ENCODE measurements at regions not wholly inside any gene's neighbourhood (a gene's known extent, or its start where the extent isn't known, plus 50 kb on each side); places are given as distances from the start of the nearest gene placed in this dataset.

DNA sequence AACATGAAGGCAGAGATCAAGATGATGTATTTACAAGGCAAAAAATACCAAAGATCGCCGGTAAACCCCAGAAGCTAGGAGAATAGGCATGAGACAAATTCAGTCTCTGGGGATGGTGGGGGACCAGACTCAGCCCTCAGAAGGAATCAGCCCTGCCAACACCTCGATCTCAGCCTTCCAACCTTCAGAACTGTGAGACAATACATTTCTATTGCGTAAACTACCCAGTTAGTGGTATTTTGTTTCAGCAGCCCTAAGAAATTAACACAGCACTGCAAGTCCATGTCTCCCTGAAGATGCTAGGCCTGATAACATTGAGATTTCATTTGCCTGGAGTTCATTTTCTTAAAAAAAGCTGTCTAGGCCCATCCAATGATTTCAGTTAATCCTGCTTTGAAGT lies 622.5 kb downstream of the PTPRC start:
- Histone ChIP-seq H3K4me2 (ENCODE audit: low read length) (no peak overlapping the region), H3K9me2 (ENCODE audit: insufficient read depth, low read length) (no peaks in the 10 kb centered on the region), H3K36me3 (ENCODE audit: insufficient read depth, low read length) (no peaks in the 10 kb centered on the region), H3K9me3 (ENCODE audit: low read length) (no peaks in the 10 kb centered on the region), H2AFZ (ENCODE audit: low read depth, low read length) (no peak overlapping the region), H4K20me1 (ENCODE audit: insufficient read depth) (no peaks in the 10 kb centered on the region), H3K79me2 (replicated peaks; ENCODE audit: insufficient read depth, low read length) (no peaks in the 10 kb centered on the region), H3F3A (ENCODE audit: insufficient read depth, low read length, poor library complexity, severe bottlenecking) (no peaks in the 10 kb centered on the region), H3K9ac (ENCODE audit: low read length) (no peak overlapping the region), H3K27ac (ENCODE audit: low read length) (no peak overlapping the region), H3K27me3 (ENCODE audit: insufficient read depth, low read depth, low read length) (no peaks in the 10 kb centered on the region), H3K4me3 (ENCODE audit: low read length) (no peak overlapping the region)
- no peak for TF ChIP-seq EP300 (conservative IDR thresholded peaks at IDR 0.05; ENCODE audit: poor library complexity, severe bottlenecking)
- TF ChIP-seq, protein P1, sequence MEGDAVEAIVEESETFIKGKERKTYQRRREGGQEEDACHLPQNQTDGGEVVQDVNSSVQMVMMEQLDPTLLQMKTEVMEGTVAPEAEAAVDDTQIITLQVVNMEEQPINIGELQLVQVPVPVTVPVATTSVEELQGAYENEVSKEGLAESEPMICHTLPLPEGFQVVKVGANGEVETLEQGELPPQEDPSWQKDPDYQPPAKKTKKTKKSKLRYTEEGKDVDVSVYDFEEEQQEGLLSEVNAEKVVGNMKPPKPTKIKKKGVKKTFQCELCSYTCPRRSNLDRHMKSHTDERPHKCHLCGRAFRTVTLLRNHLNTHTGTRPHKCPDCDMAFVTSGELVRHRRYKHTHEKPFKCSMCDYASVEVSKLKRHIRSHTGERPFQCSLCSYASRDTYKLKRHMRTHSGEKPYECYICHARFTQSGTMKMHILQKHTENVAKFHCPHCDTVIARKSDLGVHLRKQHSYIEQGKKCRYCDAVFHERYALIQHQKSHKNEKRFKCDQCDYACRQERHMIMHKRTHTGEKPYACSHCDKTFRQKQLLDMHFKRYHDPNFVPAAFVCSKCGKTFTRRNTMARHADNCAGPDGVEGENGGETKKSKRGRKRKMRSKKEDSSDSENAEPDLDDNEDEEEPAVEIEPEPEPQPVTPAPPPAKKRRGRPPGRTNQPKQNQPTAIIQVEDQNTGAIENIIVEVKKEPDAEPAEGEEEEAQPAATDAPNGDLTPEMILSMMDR (IDR thresholded peaks at IDR 0.05; ENCODE audit: poor library complexity, severe bottlenecking), result no peak
- TF ChIP-seq MXI1 (conservative IDR thresholded peaks at IDR 0.05; ENCODE audit: poor library complexity, severe bottlenecking), result no peak
- TF ChIP-seq RAD21 (conservative IDR thresholded peaks at IDR 0.05), result no peak
- no peak for TF ChIP-seq EZH2 (IDR thresholded peaks at IDR 0.05; ENCODE audit: borderline replicate concordance, insufficient read depth, low read length, poor library complexity, severe bottlenecking)
- TF ChIP-seq SMC3 (conservative IDR thresholded peaks at IDR 0.05; ENCODE audit: poor library complexity), result no peak
- no peak for TF ChIP-seq POLR2AphosphoS5 (IDR thresholded peaks at IDR 0.05)
- TF ChIP-seq, protein P2, sequence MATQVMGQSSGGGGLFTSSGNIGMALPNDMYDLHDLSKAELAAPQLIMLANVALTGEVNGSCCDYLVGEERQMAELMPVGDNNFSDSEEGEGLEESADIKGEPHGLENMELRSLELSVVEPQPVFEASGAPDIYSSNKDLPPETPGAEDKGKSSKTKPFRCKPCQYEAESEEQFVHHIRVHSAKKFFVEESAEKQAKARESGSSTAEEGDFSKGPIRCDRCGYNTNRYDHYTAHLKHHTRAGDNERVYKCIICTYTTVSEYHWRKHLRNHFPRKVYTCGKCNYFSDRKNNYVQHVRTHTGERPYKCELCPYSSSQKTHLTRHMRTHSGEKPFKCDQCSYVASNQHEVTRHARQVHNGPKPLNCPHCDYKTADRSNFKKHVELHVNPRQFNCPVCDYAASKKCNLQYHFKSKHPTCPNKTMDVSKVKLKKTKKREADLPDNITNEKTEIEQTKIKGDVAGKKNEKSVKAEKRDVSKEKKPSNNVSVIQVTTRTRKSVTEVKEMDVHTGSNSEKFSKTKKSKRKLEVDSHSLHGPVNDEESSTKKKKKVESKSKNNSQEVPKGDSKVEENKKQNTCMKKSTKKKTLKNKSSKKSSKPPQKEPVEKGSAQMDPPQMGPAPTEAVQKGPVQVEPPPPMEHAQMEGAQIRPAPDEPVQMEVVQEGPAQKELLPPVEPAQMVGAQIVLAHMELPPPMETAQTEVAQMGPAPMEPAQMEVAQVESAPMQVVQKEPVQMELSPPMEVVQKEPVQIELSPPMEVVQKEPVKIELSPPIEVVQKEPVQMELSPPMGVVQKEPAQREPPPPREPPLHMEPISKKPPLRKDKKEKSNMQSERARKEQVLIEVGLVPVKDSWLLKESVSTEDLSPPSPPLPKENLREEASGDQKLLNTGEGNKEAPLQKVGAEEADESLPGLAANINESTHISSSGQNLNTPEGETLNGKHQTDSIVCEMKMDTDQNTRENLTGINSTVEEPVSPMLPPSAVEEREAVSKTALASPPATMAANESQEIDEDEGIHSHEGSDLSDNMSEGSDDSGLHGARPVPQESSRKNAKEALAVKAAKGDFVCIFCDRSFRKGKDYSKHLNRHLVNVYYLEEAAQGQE (IDR thresholded peaks at IDR 0.05; ENCODE audit: borderline replicate concordance), result no peak
- no peak for TF ChIP-seq TAF1 (IDR thresholded peaks at IDR 0.05; ENCODE audit: low read depth)

DNA sequence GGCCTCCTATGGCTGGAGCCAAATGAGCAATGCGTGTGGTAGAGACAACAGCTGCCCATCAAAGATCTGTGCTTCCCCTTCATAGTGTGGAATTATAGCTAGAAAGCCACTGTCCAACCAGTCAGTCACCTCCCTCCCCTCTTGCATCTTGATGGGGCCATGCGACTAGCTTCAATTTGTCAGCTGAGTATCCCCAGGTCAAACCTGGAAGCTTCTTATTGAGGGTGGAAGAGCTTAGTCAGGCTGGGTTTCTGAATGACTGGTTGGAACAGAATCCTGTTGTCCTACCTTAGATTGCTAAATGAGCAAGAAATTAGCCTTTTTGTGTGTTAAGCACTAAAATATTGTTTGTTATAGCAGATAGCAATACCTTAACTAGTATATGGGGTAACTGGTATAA lies 625.4 kb downstream of the PTPRC start:
- H3K79me2 ChIP-seq (replicated peaks; ENCODE audit: insufficient read depth, low read length), result no peaks in the 10 kb centered on the region
- no peak overlapping the region for H3K9ac ChIP-seq (ENCODE audit: low read length)
- no peak overlapping the region for H3K4me3 ChIP-seq (ENCODE audit: low read length)
- H2AFZ ChIP-seq (ENCODE audit: low read depth, low read length), result no peak overlapping the region
- no peaks in the 10 kb centered on the region for H3F3A ChIP-seq (ENCODE audit: insufficient read depth, low read length, poor library complexity, severe bottlenecking)
- no peaks in the 10 kb centered on the region for H3K9me3 ChIP-seq (ENCODE audit: low read length)
- no peaks in the 10 kb centered on the region for H3K27me3 ChIP-seq (ENCODE audit: insufficient read depth, low read depth, low read length)
- no peaks in the 10 kb centered on the region for H3K9me2 ChIP-seq (ENCODE audit: insufficient read depth, low read length)
- H4K20me1 ChIP-seq (ENCODE audit: insufficient read depth), result no peaks in the 10 kb centered on the region
- no peak overlapping the region for H3K4me2 ChIP-seq (ENCODE audit: low read length)
- H3K27ac ChIP-seq (ENCODE audit: low read length), result no peak overlapping the region
- H3K36me3 ChIP-seq (ENCODE audit: insufficient read depth, low read length), result no peaks in the 10 kb centered on the region
- TF ChIP-seq, protein P2 (IDR thresholded peaks at IDR 0.05; ENCODE audit: borderline replicate concordance), result no peak
- TF ChIP-seq, protein P1 (IDR thresholded peaks at IDR 0.05; ENCODE audit: poor library complexity, severe bottlenecking), result no peak
- TF ChIP-seq MXI1 (conservative IDR thresholded peaks at IDR 0.05; ENCODE audit: poor library complexity, severe bottlenecking) (no peak), RAD21 (conservative IDR thresholded peaks at IDR 0.05) (no peak), SMC3 (conservative IDR thresholded peaks at IDR 0.05; ENCODE audit: poor library complexity) (no peak), POLR2AphosphoS5 (IDR thresholded peaks at IDR 0.05) (no peak), EP300 (conservative IDR thresholded peaks at IDR 0.05; ENCODE audit: poor library complexity, severe bottlenecking) (no peak), EZH2 (IDR thresholded peaks at IDR 0.05; ENCODE audit: borderline replicate concordance, insufficient read depth, low read length, poor library complexity, severe bottlenecking) (no peak), TAF1 (IDR thresholded peaks at IDR 0.05; ENCODE audit: low read depth) (no peak)

Data from neural cell (in vitro differentiated cells).